GM19395 (cell line): ENCODE measurements at regions not wholly inside any gene's neighbourhood (a gene's known extent, or its start where the extent isn't known, plus 50 kb on each side); places are given as distances from the start of the nearest gene placed in this dataset.

Source experiments
- ATAC-seq: cut with Tn5 transposase; IDR thresholded peaks from one replicate; pipeline ENCODE4 v1.9.1; 2021; ENCODE audit warnings: mild to moderate bottlenecking, moderate library complexity; ENCODE audit not compliant: unreplicated experiment

DNA sequence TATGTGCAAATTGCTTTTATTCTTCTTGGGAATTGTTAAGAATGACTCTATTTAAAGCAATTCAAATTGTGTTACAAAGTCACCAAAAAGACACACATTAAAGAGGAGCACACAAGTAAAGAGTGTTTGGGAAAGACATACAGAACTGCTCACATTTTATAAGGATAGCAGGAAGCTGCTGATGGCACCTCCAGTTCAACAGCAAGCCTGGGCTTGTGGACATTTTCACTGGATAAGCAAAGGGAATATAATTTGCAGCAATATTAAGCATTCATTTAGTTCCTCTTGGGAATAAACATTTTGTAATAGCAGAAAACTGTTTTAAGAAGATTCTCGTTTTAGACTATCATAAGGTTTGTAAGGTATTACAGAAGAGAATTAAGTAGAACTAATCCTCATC, 1271.9 kb downstream of the ZPLD1 start:
- ATAC-seq, result no peak

DNA sequence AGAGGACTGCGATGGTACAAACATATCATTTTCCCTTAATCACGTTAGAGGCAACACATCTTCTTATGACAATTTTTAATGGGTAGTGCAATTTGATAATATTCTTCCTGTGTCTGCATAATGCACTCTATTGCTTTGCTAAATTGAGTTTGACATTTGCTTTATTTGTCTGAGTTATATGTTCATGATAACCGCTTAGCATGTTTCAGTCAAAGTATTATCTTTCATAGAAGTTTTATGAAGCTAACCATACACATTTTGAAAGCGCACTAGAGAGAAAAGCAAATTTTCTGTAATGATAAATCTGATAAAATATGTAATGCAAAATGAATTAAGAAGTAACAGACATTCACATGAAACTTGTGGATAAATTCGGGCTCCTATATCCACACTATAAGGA, 1276.9 kb downstream of the ZPLD1 start:
- no peak for ATAC-seq

DNA sequence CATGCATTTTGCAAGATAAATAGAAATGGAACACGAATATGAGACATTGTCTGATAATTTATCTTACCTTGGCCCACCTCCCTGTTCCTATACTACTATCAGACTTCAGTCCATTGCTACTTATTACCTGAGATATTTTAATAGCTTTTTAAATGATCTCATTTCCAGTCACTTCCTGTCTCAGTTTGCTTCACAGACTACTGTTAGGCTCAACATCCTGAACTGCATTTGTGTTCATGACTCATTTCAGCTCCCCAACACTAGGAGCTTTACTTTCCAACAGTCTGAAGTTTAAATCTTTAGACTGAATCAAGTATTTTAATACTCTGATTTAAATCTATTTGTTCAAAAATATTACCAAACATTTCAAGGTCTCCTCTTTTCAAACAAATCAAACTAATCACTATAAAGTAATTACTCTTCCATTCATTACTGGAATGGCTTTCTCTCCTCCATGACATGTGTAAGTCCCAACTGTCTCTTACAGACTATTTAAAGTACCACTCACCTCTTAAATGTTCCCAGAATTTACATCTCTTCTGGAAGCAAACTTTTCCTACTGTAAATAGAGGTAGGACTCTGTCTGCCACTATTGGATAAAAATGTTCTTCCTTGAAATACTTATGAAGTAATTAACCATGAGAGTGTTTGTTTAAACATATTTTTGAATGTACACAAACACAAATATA, 1277.6 kb downstream of the ZPLD1 start:
- ATAC-seq, result no peak

DNA sequence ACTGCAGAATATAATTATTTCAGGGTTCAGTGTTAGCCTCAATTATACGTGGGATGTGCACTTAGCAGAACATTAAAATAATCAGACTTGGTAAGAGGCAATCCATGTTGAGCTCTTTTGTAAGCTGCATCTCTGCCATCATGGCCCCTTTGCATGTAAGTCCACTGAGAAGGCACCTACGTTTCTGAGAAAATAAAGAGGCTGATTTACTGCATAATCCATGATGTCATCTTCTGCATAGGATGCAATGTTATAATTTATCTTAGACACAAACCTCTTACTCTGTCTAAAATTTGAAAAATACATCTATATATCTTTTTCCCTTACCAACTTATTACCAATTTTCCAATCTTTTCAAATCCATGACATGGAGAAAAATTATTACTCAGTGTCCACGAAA, 1294.7 kb downstream of the ZPLD1 start:
- ATAC-seq, result no peak

DNA sequence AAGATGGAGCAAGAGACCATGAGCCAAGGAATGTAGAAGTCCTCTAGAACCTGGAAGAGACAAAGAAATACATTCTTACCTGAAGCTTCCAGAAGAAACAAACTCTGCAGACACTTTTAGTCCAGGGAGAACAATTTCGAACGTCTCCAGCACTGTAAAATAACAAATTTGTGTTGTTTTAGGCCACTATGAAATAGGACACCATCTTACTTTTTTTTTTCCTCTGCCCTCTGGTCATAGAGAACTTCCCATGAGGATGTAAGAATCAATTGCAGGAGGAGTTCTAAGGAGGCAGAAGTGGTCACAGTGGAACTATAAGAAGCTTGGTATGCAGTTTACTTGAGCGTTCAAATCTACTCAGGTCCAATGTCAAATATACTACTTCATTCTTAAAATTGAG, 1295.9 kb downstream of the ZPLD1 start:
- ATAC-seq, result no peak

DNA sequence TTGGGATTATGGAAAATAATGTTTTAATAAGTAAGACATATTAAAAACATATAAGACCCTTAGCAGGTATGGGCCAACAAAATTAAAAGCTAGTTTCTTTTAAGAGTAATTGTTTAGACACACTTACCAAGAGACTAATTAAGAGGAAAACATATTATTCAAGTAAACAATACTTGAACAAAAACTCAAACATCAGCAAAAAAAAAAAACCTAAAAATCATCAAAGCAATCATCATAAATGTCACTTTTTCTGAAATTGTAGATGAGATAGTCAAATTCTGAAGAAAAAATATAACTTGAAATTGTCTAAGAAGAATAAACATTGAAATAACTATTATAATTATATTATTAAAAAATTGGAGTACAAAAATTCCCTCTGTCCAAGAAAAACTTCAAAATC, 1318.2 kb downstream of the ZPLD1 start:
- ATAC-seq, result no peak

DNA sequence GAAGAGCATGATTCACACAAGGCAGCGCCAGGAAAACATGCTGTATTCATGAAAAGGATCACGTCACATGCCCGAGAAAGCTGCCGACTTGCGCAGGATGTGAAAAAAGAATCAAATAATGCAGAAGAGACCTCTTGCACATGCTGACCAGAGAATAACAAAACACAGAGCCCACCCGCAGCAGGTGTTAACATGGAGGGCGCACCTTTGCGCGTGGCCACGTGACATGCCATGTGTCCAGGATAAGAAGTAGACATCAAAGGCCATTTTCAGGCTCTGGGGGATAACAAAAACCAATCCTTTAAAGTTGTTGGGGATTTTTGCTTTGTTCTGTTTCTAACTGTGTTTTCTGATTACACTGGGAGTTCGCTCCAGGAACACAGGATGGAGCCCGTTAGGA, 1332.8 kb downstream of the ZPLD1 start:
- no peak for ATAC-seq

DNA sequence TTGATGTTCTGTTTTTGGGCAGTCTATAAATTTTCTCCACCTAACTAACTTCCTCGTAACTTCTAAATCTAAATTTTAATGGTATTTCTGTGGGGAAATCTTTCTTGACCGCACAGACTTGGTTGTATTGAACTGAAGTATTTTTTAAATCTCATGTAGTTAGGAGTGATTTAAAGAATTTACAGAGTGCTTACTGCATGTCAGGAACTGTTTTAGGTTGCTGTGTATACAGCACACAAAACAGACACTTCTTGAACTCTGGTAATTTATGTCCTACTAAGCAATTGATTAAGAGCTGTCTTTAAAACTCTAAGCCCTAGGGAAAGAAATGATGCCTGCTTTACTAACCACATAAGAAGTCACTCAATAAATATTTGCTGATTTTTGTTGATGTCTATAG, 1350.2 kb downstream of the ZPLD1 start:
- no peak for ATAC-seq

DNA sequence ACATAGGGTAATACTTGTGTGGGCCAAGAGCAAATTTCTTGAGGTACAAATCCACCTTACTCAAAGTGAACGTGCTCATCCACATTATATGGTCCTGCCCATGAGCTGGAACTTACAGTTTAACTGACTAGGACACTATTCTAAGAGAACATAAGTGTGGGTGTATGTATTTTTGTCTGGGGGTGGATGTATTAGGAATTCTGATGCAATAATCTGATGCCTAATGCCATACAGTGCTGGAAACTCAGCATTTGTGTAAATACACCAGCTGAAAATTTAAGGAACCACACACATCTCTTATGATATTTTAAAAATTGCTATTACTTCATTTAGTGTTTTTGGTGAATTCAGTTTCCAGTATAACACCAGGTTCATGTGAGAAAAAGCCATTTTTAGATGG, 1350.7 kb downstream of the ZPLD1 start:
- no peak for ATAC-seq

DNA sequence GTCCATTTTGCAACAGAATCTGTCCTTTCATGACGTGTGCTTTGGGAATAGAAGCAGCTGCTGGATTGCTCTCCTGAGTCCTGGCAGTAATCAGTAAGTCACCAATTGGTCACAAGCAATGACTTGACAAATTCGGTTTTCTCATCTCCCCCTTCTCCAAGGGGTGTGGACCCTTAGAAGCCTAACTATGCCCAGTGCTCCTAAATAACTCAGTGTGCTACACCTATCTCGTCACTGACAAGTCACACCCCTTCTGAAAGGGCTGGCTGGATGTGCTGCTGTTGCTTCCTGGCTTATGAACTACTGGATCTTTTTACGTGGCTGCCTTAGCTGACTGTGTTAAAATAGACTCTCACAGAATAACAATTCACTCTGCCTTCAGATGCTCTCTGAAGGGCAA, 1351.5 kb downstream of the ZPLD1 start:
- ATAC-seq, result no peak

DNA sequence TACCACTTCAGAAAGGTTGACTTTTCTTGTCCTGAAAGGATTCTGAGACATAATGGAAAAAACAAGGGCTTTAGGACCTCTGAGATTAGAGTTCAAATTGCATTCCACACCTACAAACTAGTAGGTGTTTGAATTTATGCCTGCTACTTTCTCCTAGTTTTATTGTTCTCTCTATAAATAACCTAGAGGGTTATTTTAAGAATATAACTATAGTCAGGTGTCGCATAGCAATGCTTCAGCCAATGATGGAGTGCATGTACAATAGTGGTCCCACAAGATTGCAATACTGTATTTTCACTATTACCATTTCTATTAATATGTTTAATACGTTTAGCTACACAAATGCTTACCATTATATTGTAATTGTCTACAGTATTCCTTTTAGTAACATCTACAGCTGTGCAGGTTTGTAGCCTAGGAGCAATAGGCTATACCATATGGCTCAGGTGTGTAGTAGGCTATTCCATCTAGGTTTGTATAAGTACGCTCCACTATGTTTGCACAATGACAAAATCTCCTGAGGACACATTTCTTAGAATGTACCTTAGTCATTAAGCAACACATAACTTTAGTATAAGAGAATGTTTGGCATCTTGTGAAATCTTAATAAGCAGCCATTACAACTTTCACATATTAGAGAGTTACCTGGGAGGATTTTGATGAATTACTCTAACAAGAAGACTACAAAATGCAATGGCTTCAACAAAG, 1352.5 kb downstream of the ZPLD1 start:
- no peak for ATAC-seq

DNA sequence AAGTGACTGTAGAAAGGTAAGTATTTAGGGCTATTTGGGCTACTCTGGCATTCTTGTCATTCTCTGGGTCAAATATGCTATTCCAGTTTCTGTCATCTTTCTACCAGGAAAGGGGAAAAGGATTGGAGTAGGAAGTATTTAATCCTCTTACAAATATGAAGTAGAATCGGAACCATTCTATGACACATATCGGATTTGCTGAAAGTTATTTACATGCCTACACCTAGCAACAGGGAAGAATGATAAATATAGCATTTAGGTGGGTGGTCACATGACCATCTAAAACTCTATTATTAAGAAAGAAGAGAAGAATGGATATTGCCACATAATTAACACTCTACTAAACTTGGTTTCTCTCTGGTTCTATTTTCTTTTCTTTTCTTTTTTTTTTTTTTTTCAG, 1353.1 kb downstream of the ZPLD1 start:
- no peak for ATAC-seq

DNA sequence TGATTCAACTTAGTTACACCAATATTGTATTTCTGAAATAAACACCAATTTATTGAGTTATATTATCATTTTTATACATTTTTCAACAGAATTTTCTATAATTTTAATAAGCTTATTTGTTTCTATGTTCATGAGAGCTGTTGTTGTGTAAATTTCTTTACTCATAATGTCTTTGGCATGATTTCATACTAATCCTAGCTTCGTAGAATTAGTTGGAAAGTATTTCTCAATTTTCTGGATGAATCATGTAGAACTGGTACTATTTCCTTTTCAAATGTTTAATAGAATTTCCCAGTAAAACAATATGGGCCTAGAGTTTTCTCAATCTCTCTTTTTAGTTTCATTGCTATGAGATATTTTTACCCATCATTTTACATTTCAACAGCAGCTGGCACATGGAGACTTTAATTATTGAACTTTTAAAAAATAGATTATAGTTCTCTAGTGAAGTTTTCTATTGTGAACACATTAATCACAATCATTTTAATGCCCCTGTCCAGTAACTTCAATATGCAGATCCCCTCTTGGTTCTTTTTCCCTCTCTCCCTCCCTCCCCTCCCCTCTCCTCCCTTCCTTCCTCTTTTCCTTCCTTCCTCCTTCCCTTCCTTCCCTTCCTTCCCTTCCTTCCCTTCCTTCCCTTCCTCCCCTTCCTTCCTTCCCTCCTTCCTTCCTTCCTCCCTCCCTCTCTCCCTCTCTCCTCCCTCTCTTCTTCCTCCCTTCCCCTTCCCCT, 1357.1 kb downstream of the ZPLD1 start:
- ATAC-seq, result no peak

DNA sequence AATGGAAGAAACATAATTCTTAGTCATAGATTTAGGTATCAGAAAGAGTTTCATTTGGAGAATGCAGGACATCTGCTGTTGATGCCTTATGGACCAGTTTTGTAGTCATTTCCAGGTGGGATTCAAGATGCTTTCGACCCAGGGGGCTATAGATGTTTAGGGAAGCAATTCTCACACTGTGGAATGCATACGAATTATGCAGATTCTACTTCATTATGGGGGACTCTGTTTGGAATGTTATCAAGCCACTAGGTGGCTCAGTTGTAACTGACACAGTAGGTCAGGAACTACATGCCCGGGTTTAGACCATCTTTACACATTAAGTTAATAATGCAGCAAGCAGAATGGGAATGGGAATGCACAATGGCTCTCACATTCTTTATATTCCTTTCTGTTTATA, 1359.8 kb downstream of the ZPLD1 start:
- ATAC-seq, result no peak

DNA sequence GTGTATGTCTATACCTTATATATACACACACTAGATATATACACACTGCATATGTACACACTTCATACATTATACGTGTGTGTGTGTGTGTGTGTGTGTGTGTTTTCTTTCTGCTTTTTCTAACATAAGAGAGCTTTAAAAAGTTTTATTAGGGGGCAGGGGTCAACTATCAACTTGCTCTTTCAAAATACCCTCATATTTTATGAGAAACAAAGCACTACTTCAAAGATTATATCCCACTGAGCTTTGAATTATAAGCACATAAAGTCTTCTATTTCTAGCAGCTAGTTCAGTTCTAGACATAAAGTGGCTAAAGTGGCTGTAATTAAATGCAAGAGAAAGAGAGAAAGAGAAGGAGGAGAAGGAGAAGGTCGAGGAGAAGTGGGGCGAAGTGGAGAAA, 1361.3 kb downstream of the ZPLD1 start:
- ATAC-seq, result no peak

DNA sequence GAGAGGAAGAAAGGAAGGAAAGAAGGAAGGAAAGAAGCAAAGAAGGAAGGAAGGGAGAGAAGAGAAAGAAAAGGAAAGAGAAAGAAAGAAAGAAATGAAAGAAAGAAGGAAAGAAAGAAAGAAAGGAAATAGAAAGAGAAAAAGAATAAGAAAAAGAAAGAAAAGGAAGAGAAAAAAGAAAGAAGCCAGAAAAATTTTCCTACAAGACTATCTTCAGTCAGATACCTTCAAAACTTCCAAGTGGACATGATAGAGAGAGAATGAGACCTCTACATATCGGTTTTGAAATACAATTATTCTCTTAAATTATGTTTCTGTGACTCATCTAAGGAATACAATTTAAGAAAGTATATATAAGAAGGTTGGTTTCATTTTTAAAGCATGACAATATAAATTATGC, 1369.0 kb downstream of the ZPLD1 start:
- no peak for ATAC-seq

DNA sequence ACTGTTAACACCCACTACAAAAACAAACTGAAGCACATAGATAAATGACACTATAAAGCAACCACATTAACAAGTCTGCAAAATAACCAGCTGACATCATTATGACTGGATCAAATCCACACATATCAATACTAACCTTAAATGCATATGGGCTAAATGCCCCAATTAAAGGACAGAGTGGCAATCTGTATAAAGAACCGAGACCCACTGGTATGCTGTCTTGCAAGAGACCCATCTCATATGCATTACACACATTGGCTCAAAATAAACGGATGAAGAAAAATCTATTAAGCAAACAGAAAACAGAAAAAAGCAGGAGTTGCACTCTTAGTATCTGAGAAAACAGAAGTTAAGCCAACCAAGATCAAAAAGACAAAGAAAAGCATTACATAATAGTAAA, 1375.4 kb downstream of the ZPLD1 start:
- no peak for ATAC-seq

DNA sequence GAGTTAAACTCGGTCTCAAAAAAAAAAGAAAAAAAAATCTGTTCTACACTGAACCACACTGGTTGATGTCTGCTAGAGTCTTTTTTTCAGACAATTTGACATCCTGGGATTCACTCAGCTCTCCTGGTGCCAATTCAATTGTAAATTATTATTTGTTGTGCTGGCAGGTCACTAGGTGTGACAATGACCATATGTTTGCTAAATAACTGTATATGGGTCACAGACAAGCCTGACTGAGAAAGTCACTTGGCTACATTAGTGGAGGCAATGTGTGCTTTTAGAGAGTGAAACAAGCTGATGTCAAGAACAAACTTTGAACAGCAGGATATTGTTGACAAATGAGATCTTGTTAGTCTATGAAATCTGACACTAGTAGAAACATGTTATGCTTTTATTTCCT, 1379.1 kb downstream of the ZPLD1 start:
- no peak for ATAC-seq

DNA sequence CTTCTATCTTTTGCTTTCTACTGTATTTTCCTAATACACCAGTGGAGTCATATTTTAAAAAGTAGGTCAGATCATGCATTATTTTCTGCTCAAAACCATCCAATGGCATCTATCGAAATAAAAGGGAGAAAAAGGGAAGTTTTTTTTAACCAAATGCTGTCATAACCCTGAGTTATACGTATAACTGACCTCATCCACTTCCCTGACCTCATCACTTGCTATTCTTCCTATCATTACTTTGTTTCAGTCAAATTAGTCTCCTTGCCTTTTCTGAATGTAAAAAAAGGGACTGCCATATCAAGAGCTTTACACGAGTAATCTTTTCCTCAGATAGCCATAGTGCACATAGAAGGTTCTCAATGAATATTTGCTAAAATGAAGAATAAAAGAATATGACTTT, 1383.6 kb downstream of the ZPLD1 start:
- no peak for ATAC-seq

DNA sequence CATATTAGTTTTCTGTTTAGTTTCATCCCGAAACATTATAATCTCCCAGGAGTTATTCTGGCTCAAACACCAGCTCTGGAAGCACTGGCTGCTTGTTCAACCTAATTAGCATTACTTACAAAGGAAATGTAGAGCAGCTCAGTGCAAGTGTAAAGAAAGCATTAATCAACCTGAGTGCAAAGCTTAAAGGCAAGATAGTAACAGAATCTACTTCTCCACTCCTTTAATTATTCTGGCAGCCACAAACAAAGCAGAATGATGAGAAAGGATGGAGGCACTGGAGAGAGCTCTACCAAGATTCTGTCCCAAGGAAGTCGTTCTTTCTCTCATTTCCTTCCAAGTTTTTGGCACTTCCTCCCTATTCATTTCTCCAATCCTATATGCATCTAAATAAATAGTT, 1384.0 kb downstream of the ZPLD1 start:
- ATAC-seq, result no peak

DNA sequence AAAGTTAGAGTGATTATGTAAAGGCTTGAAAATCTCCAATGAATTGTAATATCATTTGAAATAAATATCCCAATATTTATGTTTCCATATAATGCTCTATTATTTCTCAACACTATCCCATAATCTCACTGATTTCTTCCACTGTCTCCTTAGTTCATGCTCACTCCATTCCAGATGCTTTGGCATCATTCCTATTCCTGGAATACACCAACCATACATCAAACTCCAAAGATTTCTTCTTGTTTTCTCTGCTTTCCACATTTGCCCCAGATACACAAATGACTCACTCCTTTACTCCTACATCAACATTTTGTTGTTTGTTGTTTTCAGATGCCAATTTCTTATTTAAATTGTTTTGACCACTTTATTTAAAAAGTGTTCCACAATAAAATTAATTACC, 1390.8 kb downstream of the ZPLD1 start:
- no peak for ATAC-seq

DNA sequence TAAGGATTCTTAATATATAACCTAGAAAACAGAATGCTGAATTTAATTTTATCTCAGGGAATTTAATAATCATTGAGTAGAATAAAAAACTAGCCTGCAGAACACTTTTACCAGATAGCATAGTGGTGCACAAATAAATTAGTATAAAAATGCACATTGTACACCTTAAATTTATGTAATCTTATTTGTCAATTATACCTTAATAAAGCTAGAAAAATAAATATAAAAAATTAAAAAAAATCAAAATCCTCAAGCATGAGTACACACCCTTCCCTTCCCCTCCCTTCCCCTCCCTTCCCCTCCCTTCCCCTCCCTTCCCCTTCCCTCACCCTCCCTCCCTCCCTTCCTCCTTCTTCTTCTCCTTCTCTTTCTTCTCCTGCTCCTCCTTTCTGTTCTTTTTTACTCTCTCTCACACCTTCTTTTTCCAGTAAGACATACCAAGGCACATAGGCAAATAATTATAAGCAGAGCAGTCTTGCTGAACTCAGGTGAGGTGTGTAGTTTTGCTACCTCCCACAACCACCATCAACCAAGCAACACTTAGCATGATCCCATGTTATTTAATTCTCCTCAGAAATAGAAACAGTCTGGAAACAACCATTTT, 1395.0 kb downstream of the ZPLD1 start:
- no peak for ATAC-seq
